MM.1S (cell line): ENCODE measurements at regions not wholly inside any gene's neighbourhood (a gene's known extent, or its start where the extent isn't known, plus 50 kb on each side); places are given as distances from the start of the nearest gene placed in this dataset.

Source experiments
- DNase-seq: peaks from one replicate; pipeline ENCODE4 v3.0.0-alpha.2; 2015
- H2AFZ ChIP-seq: fragments of 300-600 bp; sonication (generic); 2 replicates; pipeline ENCODE4 v1.6.0; 2016; ENCODE audit warnings: antibody characterized with exemption, low read length
- H3F3A ChIP-seq: fragments of 300-600 bp; sonication (generic); 2 replicates; pipeline ENCODE4 v1.6.1; 2016; ENCODE audit warnings: mild to moderate bottlenecking, antibody characterized with exemption, low read length, moderate library complexity, mixed read lengths; ENCODE audit not compliant: insufficient read depth
- H3K27ac ChIP-seq: fragments of 300-600 bp; sonication (generic); 2 replicates; pipeline ENCODE4 v1.5.1; 2016; ENCODE audit warnings: mild to moderate bottlenecking, low read length
- H3K27me3 ChIP-seq: fragments of 300-600 bp; sonication (generic); replicated peaks from 2 replicates; pipeline ENCODE4 v1.6.0; 2016; ENCODE audit warnings: low read length; ENCODE audit not compliant: insufficient read depth
- H3K36me3 ChIP-seq: fragments of 300-600 bp; sonication (generic); replicated peaks from 2 replicates; pipeline ENCODE4 v1.6.1; 2016; ENCODE audit warnings: mild to moderate bottlenecking, low read length, mixed read lengths; ENCODE audit not compliant: insufficient read depth
- H3K4me1 ChIP-seq: fragments of 300-600 bp; sonication (generic); 2 replicates; pipeline ENCODE4 v1.6.1; 2016; ENCODE audit warnings: low read length, mixed read lengths
- H3K4me2 ChIP-seq: fragments of 300-600 bp; sonication (generic); 2 replicates; pipeline ENCODE4 v1.6.0; 2016; ENCODE audit warnings: low read depth, low read length
- H3K4me3 ChIP-seq: fragments of 300-600 bp; sonication (generic); 2 replicates; pipeline ENCODE4 v1.5.1; 2016; ENCODE audit warnings: low read length, mixed read lengths
- H3K79me2 ChIP-seq: fragments of 300-600 bp; sonication (generic); 2 replicates; pipeline ENCODE4 v1.6.1; 2016; ENCODE audit warnings: mixed run types, low read length, mixed read lengths
- H3K9ac ChIP-seq: fragments of 300-600 bp; sonication (generic); 2 replicates; pipeline ENCODE4 v1.6.1; 2016; ENCODE audit warnings: low read length, mixed read lengths
- H3K9me2 ChIP-seq: fragments of 300-600 bp; sonication (generic); replicated peaks from 2 replicates; pipeline ENCODE4 v1.6.1; 2016; ENCODE audit warnings: mild to moderate bottlenecking, low read length, mixed read lengths; ENCODE audit not compliant: insufficient read depth
- H3K9me3 ChIP-seq: fragments of 300-600 bp; sonication (generic); replicated peaks from 2 replicates; pipeline ENCODE4 v1.6.1; 2016; ENCODE audit warnings: mild to moderate bottlenecking, low read length, mixed read lengths; ENCODE audit not compliant: insufficient read depth
- H4K20me1 ChIP-seq: fragments of 300-600 bp; sonication (generic); 2 replicates; pipeline ENCODE4 v1.6.1; 2016; ENCODE audit warnings: mild to moderate bottlenecking, low read length, moderate library complexity, mixed read lengths; ENCODE audit not compliant: insufficient read depth
- CTCF ChIP-seq: fragments of 300-600 bp; sonication (generic); IDR thresholded peaks from 2 replicates; pipeline ENCODE4 v1.5.1; 2016; ENCODE audit warnings: antibody characterized with exemption, low read length, mixed read lengths
- EZH2 ChIP-seq: fragments of 300-600 bp; sonication (generic); optimal IDR thresholded peaks from 2 replicates; pipeline ENCODE3; 2017; ENCODE audit warnings: low read depth, mild to moderate bottlenecking, antibody characterized with exemption, low read length, mixed read lengths
- EZH2phosphoT487 ChIP-seq: fragments of 300-600 bp; sonication (generic); IDR thresholded peaks from 2 replicates; pipeline ENCODE4 v1.6.1; 2018; ENCODE audit warnings: antibody characterized with exemption, low read length

DNA sequence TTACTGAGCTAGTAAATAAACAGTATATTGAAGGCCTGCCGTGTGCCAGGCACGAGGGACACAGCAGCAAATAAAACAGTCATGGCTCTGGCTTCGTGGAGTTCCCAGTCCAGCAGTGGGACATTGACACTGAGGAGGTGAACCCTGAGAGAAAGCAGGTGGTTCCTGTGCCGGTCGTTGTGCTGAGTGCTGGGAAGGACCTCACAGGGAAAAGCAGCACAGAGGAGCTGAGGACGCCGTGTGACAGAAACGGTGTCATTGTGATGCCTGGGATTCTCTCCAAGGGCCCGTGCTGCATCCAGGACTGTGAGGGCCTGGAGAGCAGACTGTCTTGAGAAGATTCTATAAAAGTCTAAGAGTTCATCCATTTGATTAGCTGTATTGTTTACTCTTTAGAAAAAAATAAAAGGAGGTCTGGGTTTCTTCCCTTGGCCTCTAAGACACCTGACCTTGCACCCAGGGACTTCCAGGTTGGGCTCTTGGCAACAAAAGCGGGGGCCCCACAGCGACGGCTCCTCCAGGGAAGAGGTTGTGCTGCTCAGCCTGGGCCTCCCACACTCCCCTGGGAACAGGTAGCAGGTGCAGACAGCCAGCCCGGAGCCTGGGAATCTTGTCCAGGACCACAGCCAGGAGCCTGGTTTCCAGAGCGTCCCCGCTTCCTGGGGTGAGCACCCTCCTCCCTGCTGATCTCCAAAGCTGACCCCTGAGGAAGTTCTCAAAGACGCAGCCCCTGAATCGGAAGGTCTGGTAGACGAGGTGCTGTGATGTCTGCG, 251.2 kb upstream of the PMEPA1 start:
- Histone ChIP-seq H3K27me3 (peaks cover 95% of the 10 kb centered on the region), H2AFZ (no peak overlapping the region), H3K9ac (no peak overlapping the region), H3K27ac (no peak overlapping the region), H3K9me3 (no peaks in the 10 kb centered on the region), H3F3A (no peaks in the 10 kb centered on the region), H3K4me2 (no peak overlapping the region), H4K20me1 (no peaks in the 10 kb centered on the region), H3K79me2 (no peaks in the 10 kb centered on the region), H3K4me3 (no peak overlapping the region), H3K9me2 (no peaks in the 10 kb centered on the region), H3K4me1 (no peaks in the 10 kb centered on the region), H3K36me3 (no peaks in the 10 kb centered on the region)
- no peak for DNase-seq
- no peak for TF ChIP-seq EZH2
- TF ChIP-seq EZH2phosphoT487, result no peak
- no peak for TF ChIP-seq CTCF

DNA sequence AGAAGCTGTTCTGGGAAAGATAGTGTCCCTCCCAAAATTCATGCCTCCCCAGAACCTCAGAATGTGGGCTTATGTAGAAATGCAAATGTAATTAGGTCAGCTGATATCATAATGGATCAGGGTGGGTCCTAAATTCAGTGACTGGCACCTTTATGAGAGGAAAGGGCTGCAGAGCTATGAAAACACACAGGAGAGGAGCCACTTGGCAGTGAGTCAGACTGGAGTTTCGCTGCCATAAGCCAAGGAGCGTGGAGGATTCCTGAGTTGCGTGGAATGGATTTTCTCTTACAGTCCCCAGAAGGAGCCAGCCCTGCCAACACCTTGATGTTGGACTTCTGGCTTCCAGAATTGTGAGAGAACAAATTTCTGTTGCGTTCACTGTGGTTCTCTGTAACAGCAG, 249.8 kb upstream of the PMEPA1 start:
- Histone ChIP-seq H4K20me1 (no peaks in the 10 kb centered on the region), H3K36me3 (no peaks in the 10 kb centered on the region), H3K4me3 (no peak overlapping the region), H3K79me2 (no peaks in the 10 kb centered on the region), H3K9me2 (no peaks in the 10 kb centered on the region), H3K27ac (no peak overlapping the region), H3K4me1 (no peaks in the 10 kb centered on the region), H3K27me3 (peaks cover 94% of the 10 kb centered on the region), H3K4me2 (no peak overlapping the region), H3F3A (no peaks in the 10 kb centered on the region), H2AFZ (no peak overlapping the region), H3K9ac (no peak overlapping the region), H3K9me3 (no peaks in the 10 kb centered on the region)
- no peak for TF ChIP-seq CTCF
- no peak for TF ChIP-seq EZH2
- TF ChIP-seq EZH2phosphoT487, result no peak
- DNase-seq, result no peak

DNA sequence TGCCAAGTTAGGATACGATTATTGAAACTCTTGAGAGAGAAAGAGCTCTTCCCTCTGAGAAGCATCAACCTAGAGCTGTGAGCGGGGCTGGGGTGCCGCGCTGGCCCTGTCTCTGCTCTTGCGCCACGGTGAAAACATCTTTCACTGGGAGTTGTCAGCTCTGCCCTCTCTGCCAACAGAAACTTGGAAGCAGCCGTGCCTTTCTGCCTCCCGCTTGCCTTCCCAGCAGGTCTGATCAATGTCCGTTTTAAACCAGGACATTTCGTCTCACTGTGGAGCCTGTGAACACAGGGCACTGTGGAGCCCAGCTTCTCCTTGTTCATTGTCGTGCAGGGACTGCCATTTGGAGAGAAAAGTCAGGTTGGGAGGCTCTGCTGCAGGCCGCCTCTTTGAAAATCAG, 249.2 kb upstream of the PMEPA1 start:
- no peaks in the 10 kb centered on the region for H3K79me2 ChIP-seq
- H3K9ac ChIP-seq, result no peak overlapping the region
- no peaks in the 10 kb centered on the region for H3K4me1 ChIP-seq
- DNase-seq, result no peak
- no peaks in the 10 kb centered on the region for H3K9me2 ChIP-seq
- H2AFZ ChIP-seq, result no peak overlapping the region
- H3K27me3 ChIP-seq, result peaks cover 92% of the 10 kb centered on the region
- no peaks in the 10 kb centered on the region for H3K9me3 ChIP-seq
- no peaks in the 10 kb centered on the region for H3K36me3 ChIP-seq
- no peak overlapping the region for H3K4me2 ChIP-seq
- no peaks in the 10 kb centered on the region for H4K20me1 ChIP-seq
- no peak overlapping the region for H3K4me3 ChIP-seq
- no peak for TF ChIP-seq EZH2phosphoT487
- TF ChIP-seq EZH2, result no peak
- no peak for TF ChIP-seq CTCF
- H3F3A ChIP-seq, result no peaks in the 10 kb centered on the region
- H3K27ac ChIP-seq, result no peak overlapping the region
